DMS114 treated with DMSO at 0.1 percent for 48 hours (cell line): ENCODE measurements at regions not wholly inside any gene's neighbourhood (a gene's known extent, or its start where the extent isn't known, plus 50 kb on each side); places are given as distances from the start of the nearest gene placed in this dataset.

ENCODE experiments used
- DNase-seq: peaks from one replicate; lab custom pipeline; 2025; ENCODE audit not compliant: unreplicated experiment; lab: John Stamatoyannopoulos, UW

DNA sequence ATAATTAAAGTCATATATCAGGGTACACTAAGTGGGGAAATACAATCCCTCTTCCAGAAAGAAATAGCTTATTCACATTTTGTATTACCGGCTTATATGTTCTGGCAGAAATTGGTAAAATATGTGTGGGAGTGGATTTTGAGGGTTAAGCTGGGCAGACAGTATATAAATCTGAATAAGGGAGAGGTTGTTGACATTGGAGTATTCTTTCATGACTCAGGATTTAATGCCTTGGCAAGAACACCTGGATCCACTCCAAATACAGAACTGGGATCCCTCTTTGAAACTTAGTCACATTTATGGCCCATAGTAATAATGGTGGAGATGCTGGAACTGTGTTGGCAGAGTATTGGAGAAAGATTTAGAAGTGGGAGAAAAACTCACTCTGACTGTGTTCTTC is 54.3 kb upstream of the TET2 start:
- no peak for DNase-seq

DNA sequence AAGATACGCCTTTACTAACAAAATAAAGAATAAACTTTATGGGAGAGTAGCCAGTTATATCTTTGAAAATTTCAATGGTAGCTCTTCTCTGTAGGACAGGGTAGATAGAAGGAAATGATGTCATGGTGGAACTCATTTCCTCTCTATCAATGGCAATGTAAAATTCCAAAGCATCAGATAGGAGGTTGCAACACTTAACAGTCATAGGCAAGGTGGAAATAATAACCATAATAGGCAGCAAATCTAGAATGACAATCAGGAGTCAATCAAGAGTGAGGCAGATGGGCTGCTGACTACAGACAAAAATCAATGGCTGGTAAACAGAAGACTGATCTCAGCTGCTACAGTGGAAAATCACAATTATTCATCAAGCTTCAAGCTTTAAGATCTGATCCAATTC is 53.9 kb upstream of the TET2 start:
- no peak for DNase-seq

DNA sequence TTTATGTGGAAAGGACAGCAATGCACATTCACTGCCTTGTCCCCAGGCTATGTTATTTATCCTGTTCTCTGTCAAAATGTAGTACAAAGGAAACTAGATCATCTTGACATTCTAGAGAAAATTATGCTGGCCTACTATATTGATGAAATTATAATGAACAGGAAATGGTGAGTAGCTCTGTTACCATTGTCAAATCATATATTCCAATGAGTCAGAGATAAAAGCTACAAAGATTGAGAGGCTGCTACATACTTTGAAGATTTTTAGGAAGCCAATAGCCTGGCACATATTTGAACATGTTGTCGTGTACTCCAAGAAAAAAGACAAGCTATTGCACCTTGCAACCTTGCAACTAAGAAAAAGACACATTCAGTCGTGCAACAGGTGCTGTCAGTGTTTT is 52.7 kb upstream of the TET2 start:
- no peak for DNase-seq
